K562 (cell line): ENCODE measurements at regions not wholly inside any gene's neighbourhood (a gene's known extent, or its start where the extent isn't known, plus 50 kb on each side); places are given as distances from the start of the nearest gene placed in this dataset.

Source experiments
- ATAC-seq: fragments of 200-7000 bp; cut with Tn5 transposase; 3 replicates; pipeline ENCODE4 v1.9.1; 2020; ENCODE audit warnings: moderate library complexity
- BruUV-seq: library from RNA; stranded (reverse); fragments of 400-500 nt; replicated peaks from 2 replicates; lab custom pipeline; 2021; lab: Mats Ljungman, UMichigan
- CTCF ChIA-PET: fragments of 300-600 bp; formaldehyde crosslinking; extraction: SDS; loops from one replicate; lab custom pipeline; 2021; ENCODE audit warnings: low intra/inter-chr PET ratio; lab: Yijun Ruan, JAX
- POLR2A ChIA-PET: fragments of 300-600, 350-650 bp; sonication (Branson Sonifier 250); formaldehyde crosslinking; extraction: SDS; loops from one replicate; lab custom pipeline; 2021; ENCODE audit warnings: antibody characterized with exemption, inconsistent platforms; lab: Yijun Ruan, JAX
- DNase-seq, 4 experiments: peaks; one replicate each; pipeline versions ENCODE4 v3.0.0 to v3.0.0-alpha.2; 2011 to 2018; ENCODE audit warnings: low spot score in 3 of 4, mixed read lengths in 3 of 4; ENCODE audit errors: extremely low read depth in 1 of 4
- FAIRE-seq: peaks from 2 replicates; lab custom pipeline; 2011; peaks lifted over from hg19 to GRCh38; lab: Jason Lieb, UNC
- H2AFZ ChIP-seq: 2 replicates; pipeline ENCODE4 v1.6.0; 2011; ENCODE audit warnings: low read depth, low read length, control low read depth, inconsistent platforms
- H3K27ac ChIP-seq: fragments of 200-600 bp; 3 replicates; pipeline ENCODE4 v1.8.0; 2011; ENCODE audit warnings: low read depth, mild to moderate bottlenecking, control low read depth, inconsistent platforms, low read length, moderate library complexity, mixed read lengths; ENCODE audit errors: extremely low read depth
- H3K27me3 ChIP-seq, 2 experiments: fragments of 300-600 bp in 1 of 2; 2 replicates in 1 of 2; 3 replicates in 1 of 2; pipeline versions ENCODE4 v1.6.0 to v1.8.0; 2011; ENCODE audit warnings: inconsistent platforms in 2 of 2, low read length in 2 of 2, mild to moderate bottlenecking in 1 of 2, mixed read lengths in 1 of 2, moderate library complexity in 1 of 2; ENCODE audit not compliant: control insufficient read depth in 2 of 2, insufficient read depth in 2 of 2
- H3K36me3 ChIP-seq: fragments of 300-600 bp; 3 replicates; pipeline ENCODE4 v1.8.0; 2011; ENCODE audit warnings: mild to moderate bottlenecking, low read length, inconsistent platforms; ENCODE audit not compliant: control insufficient read depth, insufficient read depth
- H3K4me1 ChIP-seq, 2 experiments: fragments of 200-600 bp in 1 of 2; replicated peaks in 1 of 2; 2 replicates in 1 of 2; 3 replicates in 1 of 2; pipeline versions ENCODE4 v1.5.1 to v1.8.0; 2011; ENCODE audit warnings: inconsistent platforms in 2 of 2, low read length in 2 of 2, mild to moderate bottlenecking in 1 of 2, mixed read lengths in 1 of 2, moderate library complexity in 1 of 2; ENCODE audit not compliant: control insufficient read depth in 2 of 2, insufficient read depth in 2 of 2
- H3K4me2 ChIP-seq: 2 replicates; pipeline ENCODE4 v1.6.1; 2011; ENCODE audit warnings: low read length, control low read depth, inconsistent platforms, mixed read lengths; ENCODE audit not compliant: insufficient read depth
- H3K4me3 ChIP-seq: fragments of 200-600 bp; sonication (generic), shearing (Covaris generic); 2 replicates; pipeline ENCODE4 v1.5.1; 2016; ENCODE audit warnings: control low read depth, inconsistent platforms
- H3K79me2 ChIP-seq: fragments of 200-600 bp; 3 replicates; pipeline ENCODE4 v1.8.0; 2011; ENCODE audit warnings: low read length, inconsistent platforms; ENCODE audit not compliant: control insufficient read depth, insufficient read depth
- H3K9ac ChIP-seq, 2 experiments: 2 replicates each; pipeline versions ENCODE4 v1.6.0 to v1.6.1; 2011; ENCODE audit warnings: low read depth in 2 of 2, low read length in 2 of 2, control low read depth in 1 of 2, inconsistent platforms in 1 of 2, mild to moderate bottlenecking in 1 of 2, mixed read lengths in 1 of 2; ENCODE audit not compliant: insufficient read depth in 1 of 2
- H3K9me1 ChIP-seq: one replicate; pipeline ENCODE4 v1.6.0; 2011; ENCODE audit warnings: inconsistent platforms, mild to moderate bottlenecking, low read length, moderate library complexity; ENCODE audit not compliant: control insufficient read depth, insufficient read depth
- H3K9me3 ChIP-seq: replicated peaks from 2 replicates; pipeline ENCODE4 v1.5.1; 2011; ENCODE audit warnings: low read depth, low read length, inconsistent platforms; ENCODE audit not compliant: control insufficient read depth, insufficient read depth
- H4K20me1 ChIP-seq: replicated peaks from 2 replicates; pipeline ENCODE4 v1.6.1; 2011; ENCODE audit warnings: low read length, inconsistent platforms, mixed read lengths; ENCODE audit not compliant: control insufficient read depth, insufficient read depth
- DNMT1 ChIP-seq: fragments of 450-650 bp; IDR thresholded peaks from 2 replicates; pipeline ENCODE4 v1.6.1; 2016; ENCODE audit warnings: antibody characterized with exemption, mild to moderate bottlenecking
- EWSR1 ChIP-seq: fragments of 450-650 bp; IDR thresholded peaks from 2 replicates; pipeline ENCODE4 v1.6.1; 2018; ENCODE audit warnings: borderline replicate concordance, mild to moderate bottlenecking, low read depth, moderate library complexity; ENCODE audit not compliant: partially characterized antibody
- FOXK2 ChIP-seq, 2 experiments: fragments of 450-650 bp; IDR thresholded peaks in 1 of 2; conservative IDR thresholded peaks in 1 of 2; 2 replicates each; pipeline ENCODE4 v1.6.1; 2016; ENCODE audit warnings: low read depth in 2 of 2, mild to moderate bottlenecking in 1 of 2
- GTF2E2 ChIP-seq: fragments of 200-800 bp; sonication (Bioruptor generic); IDR thresholded peaks from 2 replicates; pipeline ENCODE4 v1.6.1; 2016; ENCODE audit warnings: missing genetic modification characterization, missing compliant biosample characterization
- RBM25 ChIP-seq: fragments of 200-400 bp; formaldehyde crosslinking; IDR thresholded peaks from 2 replicates; pipeline ENCODE4 v1.6.1; 2018; ENCODE audit warnings: low read length, low read depth, moderate library complexity; ENCODE audit not compliant: severe bottlenecking
- TOE1 ChIP-seq, 2 experiments: fragments of 450-650 bp in 1 of 2; sonication (generic) in 1 of 2; formaldehyde crosslinking in 1 of 2; IDR thresholded peaks; 2 replicates each; pipeline versions ENCODE4 v1.7.1 to v1.8.0; 2016 to 2022; ENCODE audit warnings: borderline replicate concordance in 2 of 2, mild to moderate bottlenecking in 2 of 2, antibody characterized with exemption in 1 of 2, inconsistent platforms in 1 of 2, low read depth in 1 of 2, missing genetic modification reagents in 1 of 2, moderate library complexity in 1 of 2
- ZFP36 ChIP-seq: fragments of 150-350 bp; IDR thresholded peaks from 2 replicates; pipeline ENCODE4 v1.6.1; 2018; ENCODE audit warnings: low read length, low read depth; ENCODE audit not compliant: partially characterized antibody
- ZNF384 ChIP-seq: IDR thresholded peaks from 2 replicates; pipeline ENCODE4 v1.6.1; 2012; ENCODE audit warnings: low read depth, low read length, improper control_type of control experiment
- ZNF398 ChIP-seq: fragments of 250-450 bp; sonication (Bioruptor Pico); IDR thresholded peaks from 2 replicates; pipeline ENCODE4 v1.8.0; 2021; ENCODE audit warnings: moderate library complexity, mild to moderate bottlenecking, inconsistent platforms
- ZSCAN32 ChIP-seq: fragments of 450-650 bp; formaldehyde crosslinking; IDR thresholded peaks from 2 replicates; pipeline ENCODE4 v1.4.0; 2020; ENCODE audit warnings: mild to moderate bottlenecking, moderate library complexity
- WGBS: fragments of 100-300 bp; shearing (Covaris generic); methylation state at CpG from one replicate; pipeline ENCODE4 v1.1.6; 2016; ENCODE audit warnings: low coverage, mixed read lengths; ENCODE audit not compliant: insufficient coverage; ENCODE audit errors: missing lambda C conversion rate; 5-methylcytosine and 5-hydroxymethylcytosine counted together
- in situ Hi-C: fragments of 300-500 bp; cut with MboI; formaldehyde crosslinking; loops from 4 replicates; pipeline ENCODE4 v1.15.0; 2018; ENCODE audit warnings: inconsistent platforms, mixed read lengths
- intact Hi-C: fragments of 100-400 bp; cut with micrococcal nuclease; formaldehyde crosslinking; loops from 2 replicates; pipeline ENCODE4 v1.14.2; 2022
- TF ChIP-seq, protein P1 (sequence below): sonication (generic); formaldehyde crosslinking; IDR thresholded peaks from 2 replicates; pipeline ENCODE4 v1.9.0; 2022; ENCODE audit warnings: mild to moderate bottlenecking, missing genetic modification reagents

DNA sequence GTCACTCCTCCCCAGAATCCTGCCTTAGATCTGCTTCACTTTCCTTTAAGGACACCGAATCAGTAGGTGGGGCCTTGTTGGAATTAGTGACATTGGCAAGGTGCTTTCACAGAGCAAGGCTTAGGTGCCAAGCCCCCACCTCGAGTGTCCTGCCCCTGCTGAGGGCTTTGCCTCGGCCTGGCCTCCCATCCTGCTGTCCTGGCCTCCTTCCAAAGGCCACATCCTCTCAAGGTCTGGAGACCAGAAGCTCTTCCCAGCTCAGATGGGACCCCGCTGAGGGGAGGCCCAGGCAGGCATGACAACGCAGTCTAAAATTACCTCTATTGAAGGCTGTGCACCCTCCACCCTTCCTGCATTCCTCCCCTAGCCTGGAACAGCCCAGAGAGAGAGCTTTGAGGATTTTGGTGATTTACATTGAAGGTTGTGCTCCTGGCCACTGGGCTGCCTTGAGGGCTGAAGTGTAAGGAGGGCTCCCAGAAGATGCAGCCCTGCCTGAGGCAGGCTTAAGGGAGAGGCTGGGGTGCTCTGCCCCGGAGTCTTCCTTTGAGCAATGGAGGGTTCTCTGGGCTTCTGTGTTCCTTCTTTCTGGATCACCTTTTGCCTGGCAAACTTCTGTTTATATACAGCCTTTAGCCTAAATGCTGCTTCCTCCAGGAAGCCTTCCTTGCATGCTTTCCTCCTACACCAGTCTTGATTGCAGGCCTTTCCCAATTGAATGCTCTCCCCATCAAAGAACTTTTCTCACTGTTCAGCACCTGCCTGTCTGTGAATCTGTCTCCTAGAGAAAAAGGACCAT is 154.4 kb downstream of the DDX1 start:
- ATAC-seq (no peak), FAIRE-seq (no peak), DNase-seq (no peak)
- no peaks in the 10 kb centered on the region for H3K9me3 ChIP-seq
- in situ Hi-C loops: loop anchor here (5.0 kb wide), 1 partner anchor 109 kb away; no protein-coding TSS in a partner anchor
- POLR2A ChIA-PET: no interaction called here
- no peak overlapping the region for H2AFZ ChIP-seq
- intact Hi-C loops: no loop called here
- H4K20me1 ChIP-seq: peaks cover 5% of the 10 kb centered on the region; the same call in 1 of the 2 replicates
- H3K4me1 ChIP-seq: no peaks in the 10 kb centered on the region
- no peak for TF ChIP-seq ZNF384
- peak; percentile 92 for TF ChIP-seq ZFP36
- no peak for TF ChIP-seq ZNF398 (CRISPR knock-in tag)
- no peak for TF ChIP-seq DNMT1
- no peak for TF ChIP-seq FOXK2 (conservative IDR thresholded peaks at IDR 0.05 in 1 of 2, IDR thresholded peaks at IDR 0.05 in 1 of 2; ENCODE audit: low read depth in 2 of 2)
- no peak for TF ChIP-seq GTF2E2
- TF ChIP-seq, protein P1, sequence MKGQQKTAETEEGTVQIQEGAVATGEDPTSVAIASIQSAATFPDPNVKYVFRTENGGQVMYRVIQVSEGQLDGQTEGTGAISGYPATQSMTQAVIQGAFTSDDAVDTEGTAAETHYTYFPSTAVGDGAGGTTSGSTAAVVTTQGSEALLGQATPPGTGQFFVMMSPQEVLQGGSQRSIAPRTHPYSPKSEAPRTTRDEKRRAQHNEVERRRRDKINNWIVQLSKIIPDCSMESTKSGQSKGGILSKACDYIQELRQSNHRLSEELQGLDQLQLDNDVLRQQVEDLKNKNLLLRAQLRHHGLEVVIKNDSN (CRISPR knock-in tag): no peak
- TF ChIP-seq ZSCAN32 (CRISPR knock-in tag): no peak
- peak; percentile 48 for TF ChIP-seq RBM25
- no peak for TF ChIP-seq TOE1 (IDR thresholded peaks at IDR 0.05; ENCODE audit: borderline replicate concordance)
- TF ChIP-seq TOE1 (CRISPR knock-in tag; IDR thresholded peaks at IDR 0.05; ENCODE audit: borderline replicate concordance, low read depth): no peak
- TF ChIP-seq EWSR1: no peak
- peaks cover 0 to 19% of the 10 kb centered on the region in 2 experiments; a peak in 2 of 5 replicates for H3K27me3 ChIP-seq
- H3K79me2 ChIP-seq: no peaks in the 10 kb centered on the region
- 4% methylated on average over 5 of the region's 6 CpGs for WGBS
- peak overlapping the region in 1 of 2 experiments; percentile 62; a peak in 1 of 4 replicates for H3K9ac ChIP-seq
- no peaks in the 10 kb centered on the region for H3K36me3 ChIP-seq
- H3K27ac ChIP-seq: no peak overlapping the region
- CTCF ChIA-PET: no interaction called here
- no peaks in the 10 kb centered on the region for H3K9me1 ChIP-seq
- H3K4me2 ChIP-seq: no peak overlapping the region
- BruUV-seq: no TSS peak
- no peak overlapping the region for H3K4me3 ChIP-seq
